ENCODE measurements at regions not wholly inside any gene's neighbourhood (a gene's known extent, or its start where the extent isn't known, plus 50 kb on each side); places are given as distances from the start of the nearest gene placed in this dataset.

DNA sequence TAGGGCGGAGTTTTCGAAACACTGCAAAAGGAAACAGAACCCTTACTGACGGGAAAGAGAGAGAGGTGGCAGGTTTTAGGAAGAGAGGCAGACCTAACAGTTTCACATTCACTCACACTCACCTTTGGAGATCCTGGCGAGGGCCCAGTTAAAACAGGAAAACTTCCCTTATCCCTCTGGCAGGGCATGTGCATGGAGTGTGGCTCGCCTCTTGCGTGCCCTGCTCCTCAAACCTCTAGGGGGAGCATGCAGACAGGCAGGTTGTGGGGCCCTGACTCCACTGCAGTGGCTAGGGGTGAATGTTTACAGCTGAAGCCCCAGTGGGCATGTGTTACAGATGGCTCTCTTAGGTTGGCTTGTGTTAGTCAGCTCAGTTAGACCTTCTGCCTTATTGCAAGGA lies 451.5 kb downstream of the UBE2NL start:
- TF ChIP-seq RARB (CRISPR knock-in tag; IDR thresholded peaks at IDR 0.05) (no peak), ARNTL (CRISPR knock-in tag; IDR thresholded peaks at IDR 0.05; ENCODE audit: borderline replicate concordance, low read depth) (no peak), TOX (CRISPR knock-in tag; IDR thresholded peaks at IDR 0.05; ENCODE audit: borderline replicate concordance) (no peak), GLIS3 (CRISPR knock-in tag; IDR thresholded peaks at IDR 0.05) (no peak), SNAI2 (CRISPR knock-in tag; IDR thresholded peaks at IDR 0.05) (no peak), POU6F1 (CRISPR knock-in tag; IDR thresholded peaks at IDR 0.05; ENCODE audit: borderline replicate concordance, low read depth) (no peak), ZFP3 (CRISPR knock-in tag; IDR thresholded peaks at IDR 0.05) (no peak), ZNF8 (CRISPR knock-in tag; IDR thresholded peaks at IDR 0.05) (no peak), CSDC2 (CRISPR knock-in tag; IDR thresholded peaks at IDR 0.05) (no peak), BACH2 (CRISPR knock-in tag; IDR thresholded peaks at IDR 0.05; ENCODE audit: borderline replicate concordance) (no peak)
- TF ChIP-seq, protein P1, sequence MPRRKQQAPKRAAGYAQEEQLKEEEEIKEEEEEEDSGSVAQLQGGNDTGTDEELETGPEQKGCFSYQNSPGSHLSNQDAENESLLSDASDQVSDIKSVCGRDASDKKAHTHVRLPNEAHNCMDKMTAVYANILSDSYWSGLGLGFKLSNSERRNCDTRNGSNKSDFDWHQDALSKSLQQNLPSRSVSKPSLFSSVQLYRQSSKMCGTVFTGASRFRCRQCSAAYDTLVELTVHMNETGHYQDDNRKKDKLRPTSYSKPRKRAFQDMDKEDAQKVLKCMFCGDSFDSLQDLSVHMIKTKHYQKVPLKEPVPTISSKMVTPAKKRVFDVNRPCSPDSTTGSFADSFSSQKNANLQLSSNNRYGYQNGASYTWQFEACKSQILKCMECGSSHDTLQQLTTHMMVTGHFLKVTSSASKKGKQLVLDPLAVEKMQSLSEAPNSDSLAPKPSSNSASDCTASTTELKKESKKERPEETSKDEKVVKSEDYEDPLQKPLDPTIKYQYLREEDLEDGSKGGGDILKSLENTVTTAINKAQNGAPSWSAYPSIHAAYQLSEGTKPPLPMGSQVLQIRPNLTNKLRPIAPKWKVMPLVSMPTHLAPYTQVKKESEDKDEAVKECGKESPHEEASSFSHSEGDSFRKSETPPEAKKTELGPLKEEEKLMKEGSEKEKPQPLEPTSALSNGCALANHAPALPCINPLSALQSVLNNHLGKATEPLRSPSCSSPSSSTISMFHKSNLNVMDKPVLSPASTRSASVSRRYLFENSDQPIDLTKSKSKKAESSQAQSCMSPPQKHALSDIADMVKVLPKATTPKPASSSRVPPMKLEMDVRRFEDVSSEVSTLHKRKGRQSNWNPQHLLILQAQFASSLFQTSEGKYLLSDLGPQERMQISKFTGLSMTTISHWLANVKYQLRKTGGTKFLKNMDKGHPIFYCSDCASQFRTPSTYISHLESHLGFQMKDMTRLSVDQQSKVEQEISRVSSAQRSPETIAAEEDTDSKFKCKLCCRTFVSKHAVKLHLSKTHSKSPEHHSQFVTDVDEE (CRISPR knock-in tag; IDR thresholded peaks at IDR 0.05), result no peak
- TF ChIP-seq, protein P2, sequence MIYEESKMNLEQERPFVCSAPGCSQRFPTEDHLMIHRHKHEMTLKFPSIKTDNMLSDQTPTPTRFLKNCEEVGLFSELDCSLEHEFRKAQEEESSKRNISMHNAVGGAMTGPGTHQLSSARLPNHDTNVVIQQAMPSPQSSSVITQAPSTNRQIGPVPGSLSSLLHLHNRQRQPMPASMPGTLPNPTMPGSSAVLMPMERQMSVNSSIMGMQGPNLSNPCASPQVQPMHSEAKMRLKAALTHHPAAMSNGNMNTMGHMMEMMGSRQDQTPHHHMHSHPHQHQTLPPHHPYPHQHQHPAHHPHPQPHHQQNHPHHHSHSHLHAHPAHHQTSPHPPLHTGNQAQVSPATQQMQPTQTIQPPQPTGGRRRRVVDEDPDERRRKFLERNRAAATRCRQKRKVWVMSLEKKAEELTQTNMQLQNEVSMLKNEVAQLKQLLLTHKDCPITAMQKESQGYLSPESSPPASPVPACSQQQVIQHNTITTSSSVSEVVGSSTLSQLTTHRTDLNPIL (CRISPR knock-in tag; IDR thresholded peaks at IDR 0.05; ENCODE audit: low read depth), result no peak
- TF ChIP-seq, protein P3, sequence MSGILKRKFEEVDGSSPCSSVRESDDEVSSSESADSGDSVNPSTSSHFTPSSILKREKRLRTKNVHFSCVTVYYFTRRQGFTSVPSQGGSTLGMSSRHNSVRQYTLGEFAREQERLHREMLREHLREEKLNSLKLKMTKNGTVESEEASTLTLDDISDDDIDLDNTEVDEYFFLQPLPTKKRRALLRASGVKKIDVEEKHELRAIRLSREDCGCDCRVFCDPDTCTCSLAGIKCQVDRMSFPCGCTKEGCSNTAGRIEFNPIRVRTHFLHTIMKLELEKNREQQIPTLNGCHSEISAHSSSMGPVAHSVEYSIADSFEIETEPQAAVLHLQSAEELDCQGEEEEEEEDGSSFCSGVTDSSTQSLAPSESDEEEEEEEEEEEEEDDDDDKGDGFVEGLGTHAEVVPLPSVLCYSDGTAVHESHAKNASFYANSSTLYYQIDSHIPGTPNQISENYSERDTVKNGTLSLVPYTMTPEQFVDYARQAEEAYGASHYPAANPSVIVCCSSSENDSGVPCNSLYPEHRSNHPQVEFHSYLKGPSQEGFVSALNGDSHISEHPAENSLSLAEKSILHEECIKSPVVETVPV (CRISPR knock-in tag; IDR thresholded peaks at IDR 0.05), result no peak
- no peak for ATAC-seq

GRCh38 chrX:144379156-144379555 lies 495.3 kb downstream of the UBE2NL start:
- ATAC-seq, result no peak
- no peak for TF ChIP-seq ESRRG (CRISPR knock-in tag; IDR thresholded peaks at IDR 0.05)
- TF ChIP-seq SNAI2 (CRISPR knock-in tag; IDR thresholded peaks at IDR 0.05), result no peak
- TF ChIP-seq POU6F1 (CRISPR knock-in tag; IDR thresholded peaks at IDR 0.05; ENCODE audit: borderline replicate concordance, low read depth), result no peak
- no peak for TF ChIP-seq ZFP3 (CRISPR knock-in tag; IDR thresholded peaks at IDR 0.05)
- no peak for TF ChIP-seq ZNF8 (CRISPR knock-in tag; IDR thresholded peaks at IDR 0.05)
- TF ChIP-seq ZFP30 (CRISPR knock-in tag; IDR thresholded peaks at IDR 0.05), result no peak
- no peak for TF ChIP-seq ZNF70 (CRISPR knock-in tag; IDR thresholded peaks at IDR 0.05)

- no peak for ATAC-seq
- TF ChIP-seq POU6F1 (CRISPR knock-in tag; IDR thresholded peaks at IDR 0.05; ENCODE audit: borderline replicate concordance, low read depth), result no peak
- TF ChIP-seq, protein P1 (CRISPR knock-in tag; IDR thresholded peaks at IDR 0.05), result no peak
- TF ChIP-seq, protein P2 (CRISPR knock-in tag; IDR thresholded peaks at IDR 0.05; ENCODE audit: low read depth), result no peak
- TF ChIP-seq ZNF8 (CRISPR knock-in tag; IDR thresholded peaks at IDR 0.05), result no peak
- TF ChIP-seq PATZ1 (CRISPR knock-in tag; IDR thresholded peaks at IDR 0.05; ENCODE audit: borderline replicate concordance), result no peak
- TF ChIP-seq CSDC2 (CRISPR knock-in tag; IDR thresholded peaks at IDR 0.05), result no peak
- TF ChIP-seq, protein P3 (CRISPR knock-in tag; IDR thresholded peaks at IDR 0.05), result no peak
Observed at GRCh38 chrX:144388738-144389137, 504.9 kb downstream of the UBE2NL start.
